Nephron (organoid): ENCODE measurements at regions not wholly inside any gene's neighbourhood (a gene's known extent, or its start where the extent isn't known, plus 50 kb on each side); places are given as distances from the start of the nearest gene placed in this dataset.
"Not testable (repeated sequence)": the region's sequence is repeated elsewhere in the genome, so short reads cannot be mapped to it uniquely, and the experiment has no call there.

ENCODE experiments used
- H3K27ac Mint-ChIP-seq, 3 experiments: 2 replicates each; pipeline ENCODE4 v1.8.0; 2020; ENCODE audit warnings: mixed read lengths in 3 of 3, mild to moderate bottlenecking in 2 of 3, moderate library complexity in 1 of 3
- H3K27me3 Mint-ChIP-seq: 2 replicates; pipeline ENCODE4 v1.8.0; 2021; ENCODE audit warnings: low read depth, mild to moderate bottlenecking, moderate library complexity, mixed read lengths
- H3K36me3 Mint-ChIP-seq: 2 replicates; pipeline ENCODE4 v1.8.0; 2020; ENCODE audit warnings: low read depth, mixed read lengths
- H3K4me1 Mint-ChIP-seq: 2 replicates; pipeline ENCODE4 v1.8.0; 2020; ENCODE audit warnings: mixed read lengths
- H3K4me3 Mint-ChIP-seq, 3 experiments: 2 replicates each; pipeline ENCODE4 v1.8.0; 2020; ENCODE audit warnings: mild to moderate bottlenecking in 3 of 3, mixed read lengths in 3 of 3, moderate library complexity in 2 of 3
- H3K9me3 Mint-ChIP-seq: 2 replicates; pipeline ENCODE4 v1.8.0; 2020; ENCODE audit warnings: mixed read lengths
- CTCF ChIP-seq, 3 experiments: fragments of 200-600 bp; sonication (generic); IDR thresholded peaks; one replicate each; pipeline ENCODE4 v1.5.0; 2021; ENCODE audit warnings: antibody characterized with exemption in 3 of 3; ENCODE audit not compliant: unreplicated experiment in 3 of 3

DNA sequence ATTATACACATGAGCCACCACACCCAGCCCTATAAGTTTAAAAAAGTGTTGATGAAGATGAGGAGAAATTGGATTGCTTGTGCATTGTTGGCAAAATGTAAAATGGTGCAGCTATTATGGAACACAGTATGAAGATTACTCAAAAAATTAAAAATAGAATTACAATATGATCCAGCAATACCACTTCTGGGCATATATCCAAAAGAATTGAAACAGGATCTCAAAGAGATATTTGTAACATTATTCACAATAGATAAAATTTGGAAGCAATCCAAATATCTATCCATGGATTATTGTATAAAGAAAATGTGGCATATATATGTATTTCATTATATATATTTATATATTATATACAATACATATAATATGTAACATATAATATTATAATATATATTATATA, 515.6 kb upstream of the GNPDA2 start:
- Mint-ChIP-seq H3K4me3 (no peak overlapping the region), H3K27me3 (no peaks in the 10 kb centered on the region), H3K9me3 (no peaks in the 10 kb centered on the region), H3K36me3 (no peaks in the 10 kb centered on the region), H3K4me1 (no peaks in the 10 kb centered on the region), H3K27ac (no peak overlapping the region)
- no peak for TF ChIP-seq CTCF (IDR thresholded peaks at IDR 0.05; ENCODE audit: unreplicated experiment in 3 of 3)

- H3K9me3 Mint-ChIP-seq = peaks cover 3% of the 10 kb centered on the region
- no peak overlapping the region for H3K27ac Mint-ChIP-seq
- H3K4me3 Mint-ChIP-seq = no peak overlapping the region
- H3K27me3 Mint-ChIP-seq = no peaks in the 10 kb centered on the region
- H3K4me1 Mint-ChIP-seq = no peaks in the 10 kb centered on the region
- no peak for TF ChIP-seq CTCF (IDR thresholded peaks at IDR 0.05; ENCODE audit: unreplicated experiment in 3 of 3)
- no peaks in the 10 kb centered on the region for H3K36me3 Mint-ChIP-seq
Measured at GRCh38 chr4:45229206-45229605, 502.9 kb upstream of the GNPDA2 start.

DNA sequence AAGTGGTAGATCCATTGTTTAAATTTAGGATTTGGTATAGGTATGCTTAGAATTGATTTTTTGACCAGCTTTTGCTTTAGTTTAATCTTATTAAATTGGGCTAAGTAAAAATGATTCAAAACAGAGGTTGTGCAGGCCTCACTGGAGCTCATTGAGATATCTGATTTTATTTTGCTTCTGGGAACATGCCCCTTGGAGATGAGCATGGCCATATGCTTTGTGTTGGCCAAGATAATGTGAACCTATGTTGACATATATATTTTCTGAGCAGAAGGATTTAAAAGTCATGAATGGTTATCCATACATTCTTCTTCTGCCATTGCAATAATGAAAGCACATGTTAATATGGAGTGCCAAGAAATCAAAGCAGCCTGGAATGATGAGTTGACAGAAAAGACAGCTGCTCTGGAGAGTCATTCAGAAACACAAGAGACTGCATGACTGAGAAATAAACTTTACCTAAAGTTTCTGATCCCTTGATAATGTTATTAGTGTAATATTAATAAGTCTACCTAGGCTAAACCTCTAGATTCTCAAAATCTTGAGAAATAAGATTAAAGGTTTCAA, 489.7 kb upstream of the GNPDA2 start:
- no peaks in the 10 kb centered on the region for H3K36me3 Mint-ChIP-seq
- no peaks in the 10 kb centered on the region for H3K27me3 Mint-ChIP-seq
- H3K9me3 Mint-ChIP-seq = no peaks in the 10 kb centered on the region
- H3K4me3 Mint-ChIP-seq = no peak overlapping the region
- H3K27ac Mint-ChIP-seq = no peak overlapping the region
- TF ChIP-seq CTCF (IDR thresholded peaks at IDR 0.05; ENCODE audit: unreplicated experiment in 3 of 3) = no peak
- no peaks in the 10 kb centered on the region for H3K4me1 Mint-ChIP-seq

DNA sequence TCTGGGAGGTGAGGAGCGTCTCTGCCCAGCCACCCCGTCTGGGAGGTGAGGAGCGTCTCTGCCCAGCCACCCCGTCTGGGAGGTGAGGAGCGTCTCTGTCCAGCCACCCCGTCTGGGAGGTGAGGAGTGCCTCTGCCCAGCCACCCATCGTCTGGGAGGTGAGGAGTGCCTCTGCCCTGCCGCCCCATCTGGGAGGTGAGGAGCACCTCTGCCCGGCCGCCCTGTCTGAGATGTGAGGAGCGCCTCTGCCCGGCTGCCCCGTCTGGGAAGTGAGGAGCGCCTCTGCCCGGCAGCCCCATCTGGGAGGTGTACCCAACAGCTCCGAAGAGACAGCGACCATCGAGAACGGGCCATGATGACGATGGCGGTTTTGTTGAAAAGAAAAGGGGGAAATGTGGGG, 482.1 kb upstream of the GNPDA2 start:
- H3K4me3 Mint-ChIP-seq, H3K27me3 Mint-ChIP-seq, H3K9me3 Mint-ChIP-seq, H3K36me3 Mint-ChIP-seq, H3K4me1 Mint-ChIP-seq, H3K27ac Mint-ChIP-seq: not testable (repeated sequence)

DNA sequence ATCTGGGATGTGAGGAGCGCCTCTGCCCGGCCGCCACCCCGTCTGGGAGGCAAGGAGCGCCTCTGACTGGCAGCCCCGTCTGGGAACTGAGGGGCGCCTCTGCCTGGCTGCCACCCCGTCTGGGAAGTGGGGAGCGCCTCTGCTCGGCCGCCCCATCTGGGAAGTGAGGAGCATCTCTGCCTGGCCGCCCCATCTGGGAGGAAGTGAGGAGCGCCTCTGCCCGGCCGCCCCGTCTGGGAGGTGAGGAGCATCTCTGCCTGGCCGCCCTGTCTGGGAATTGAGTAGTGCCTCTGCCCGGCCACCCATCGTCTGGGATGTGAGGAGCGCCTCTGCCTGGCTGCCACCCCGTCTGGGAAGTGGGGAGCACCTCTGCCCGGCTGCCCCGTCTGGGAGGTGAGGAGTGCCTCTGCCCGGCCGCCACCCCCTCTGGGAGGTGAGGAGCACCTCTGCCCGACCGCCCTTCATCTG, 481.5 kb upstream of the GNPDA2 start:
- H3K36me3 Mint-ChIP-seq, H3K9me3 Mint-ChIP-seq, H3K27me3 Mint-ChIP-seq, H3K4me3 Mint-ChIP-seq, H3K4me1 Mint-ChIP-seq, H3K27ac Mint-ChIP-seq: not testable (repeated sequence)

DNA sequence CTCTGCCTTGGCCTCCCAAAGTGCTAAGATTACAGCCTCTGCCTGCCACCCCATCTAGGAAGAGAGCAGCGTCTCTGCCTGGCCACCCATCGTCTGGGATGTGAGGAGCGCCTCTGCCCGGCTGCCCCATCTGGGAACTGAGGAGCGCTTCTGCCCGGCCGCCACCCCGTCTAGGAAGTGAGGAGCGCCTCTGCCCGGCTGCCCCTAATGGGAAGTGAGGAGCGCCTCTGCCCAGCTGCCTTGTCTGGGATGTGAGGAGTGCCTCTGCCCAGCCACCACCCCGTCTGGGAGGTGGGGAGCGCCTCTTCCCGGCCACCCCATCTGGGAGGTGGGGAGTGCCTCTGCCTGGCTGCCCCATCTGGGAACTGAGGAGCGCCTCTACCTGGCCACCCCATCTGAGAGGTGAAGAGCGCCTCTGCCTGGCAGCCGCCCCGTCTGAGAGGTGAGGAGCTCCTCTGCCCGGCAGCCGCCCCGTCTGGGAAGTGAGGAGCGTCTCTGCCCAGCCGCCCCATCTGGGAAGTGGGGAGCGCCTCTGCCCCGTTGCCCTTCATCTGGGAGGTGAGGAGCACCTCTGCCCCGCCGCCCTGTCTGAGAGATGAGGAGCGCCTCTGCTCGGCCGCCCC, 481.0 kb upstream of the GNPDA2 start:
- not testable (repeated sequence) for H3K4me1 Mint-ChIP-seq, H3K27ac Mint-ChIP-seq, H3K4me3 Mint-ChIP-seq, H3K27me3 Mint-ChIP-seq, H3K36me3 Mint-ChIP-seq, H3K9me3 Mint-ChIP-seq

- H3K4me3 Mint-ChIP-seq = no peak overlapping the region
- no peaks in the 10 kb centered on the region for H3K9me3 Mint-ChIP-seq
- H3K4me1 Mint-ChIP-seq = no peaks in the 10 kb centered on the region
- no peak for TF ChIP-seq CTCF (IDR thresholded peaks at IDR 0.05; ENCODE audit: unreplicated experiment in 3 of 3)
- no peaks in the 10 kb centered on the region for H3K36me3 Mint-ChIP-seq
- H3K27me3 Mint-ChIP-seq = no peaks in the 10 kb centered on the region
- no peak overlapping the region for H3K27ac Mint-ChIP-seq
Measured at GRCh38 chr4:45199736-45200135, 473.4 kb upstream of the GNPDA2 start.
